Heart left ventricle (tissue), 13 donors: ENCODE measurements at regions not wholly inside any gene's neighbourhood (a gene's known extent, or its start where the extent isn't known, plus 50 kb on each side); places are given as distances from the start of the nearest gene placed in this dataset.

Experiments used
- POLR2A ChIP-seq, 2 donors: fragments of 450-650 bp; IDR thresholded peaks; one replicate each; pipeline ENCODE4 v1.6.1; 2017; ENCODE audit warnings: antibody characterized with exemption in 2 of 2, mild to moderate bottlenecking in 2 of 2, moderate library complexity in 2 of 2
- TF ChIP-seq, protein P1 (sequence below), 12 donors: fragments of 200-600 bp; sonication (generic) in 4 of 12; IDR thresholded peaks; one replicate each; pipeline versions ENCODE4 v1.5.0 to v1.8.0; 2018 to 2022; ENCODE audit warnings: antibody characterized with exemption in 12 of 12, mild to moderate bottlenecking in 5 of 12
- donor health status: ischemic (EF 13 %, LVEDD 7.1; RV severe dilation, severe dysfunction).
- donor health status: DM: no; HTN: yes; CAD: no.
- donor health status: DM: no; HTN: no; CAD: no.
- donor health status: ischemic (EF 25% LVEDD 6.9; RV normal size, moderate dysfunction).
- donor health status: ischemic (EF 25% LVEDD 5.7; RV mildly dilated, moderate dysfunction).
- donor health status: ischemic (EF 35%, LVEDD 5.7; RV mildly dilated, moderate dysfunction).
- donor health status: nonischemic (EF 11% LVEDD 7.7; RV severe dilation, severe dysfunction).
- donor health status: DM: yes; HTN: yes; CAD: no.
- donor health status: PGD.
- donor health status: ischemic (EF 29% LVEDD 5.4; RV normal size, mild dysfunction).
- donor health status: nonischemic (EF 23%, LVEDD 6.1; RV moderate dilation, normal function).

DNA sequence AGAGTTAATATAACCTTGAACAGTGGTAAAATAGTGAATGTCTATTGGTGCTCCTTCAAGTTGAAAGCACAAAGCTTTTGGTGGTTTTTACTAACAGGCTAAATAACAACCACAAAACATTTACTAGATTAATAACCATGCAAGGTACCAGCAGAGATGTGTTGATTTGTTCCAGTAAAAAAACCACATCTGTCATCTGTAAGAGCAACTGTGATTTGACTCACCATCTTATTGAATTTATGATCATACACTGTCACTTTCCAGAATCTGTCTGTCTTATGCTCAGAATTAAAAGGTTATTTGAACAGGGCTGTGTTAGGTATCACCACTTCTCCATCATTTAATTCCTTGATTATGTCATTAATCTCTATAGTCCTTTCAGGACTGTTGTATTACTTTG lies 107.0 kb upstream of the PTHLH start:
- no peak for TF ChIP-seq POLR2A (IDR thresholded peaks at IDR 0.05)
- TF ChIP-seq, protein P1, sequence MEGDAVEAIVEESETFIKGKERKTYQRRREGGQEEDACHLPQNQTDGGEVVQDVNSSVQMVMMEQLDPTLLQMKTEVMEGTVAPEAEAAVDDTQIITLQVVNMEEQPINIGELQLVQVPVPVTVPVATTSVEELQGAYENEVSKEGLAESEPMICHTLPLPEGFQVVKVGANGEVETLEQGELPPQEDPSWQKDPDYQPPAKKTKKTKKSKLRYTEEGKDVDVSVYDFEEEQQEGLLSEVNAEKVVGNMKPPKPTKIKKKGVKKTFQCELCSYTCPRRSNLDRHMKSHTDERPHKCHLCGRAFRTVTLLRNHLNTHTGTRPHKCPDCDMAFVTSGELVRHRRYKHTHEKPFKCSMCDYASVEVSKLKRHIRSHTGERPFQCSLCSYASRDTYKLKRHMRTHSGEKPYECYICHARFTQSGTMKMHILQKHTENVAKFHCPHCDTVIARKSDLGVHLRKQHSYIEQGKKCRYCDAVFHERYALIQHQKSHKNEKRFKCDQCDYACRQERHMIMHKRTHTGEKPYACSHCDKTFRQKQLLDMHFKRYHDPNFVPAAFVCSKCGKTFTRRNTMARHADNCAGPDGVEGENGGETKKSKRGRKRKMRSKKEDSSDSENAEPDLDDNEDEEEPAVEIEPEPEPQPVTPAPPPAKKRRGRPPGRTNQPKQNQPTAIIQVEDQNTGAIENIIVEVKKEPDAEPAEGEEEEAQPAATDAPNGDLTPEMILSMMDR (IDR thresholded peaks at IDR 0.05), result no peak
